ENCODE measurements at regions not wholly inside any gene's neighbourhood (a gene's known extent, or its start where the extent isn't known, plus 50 kb on each side); places are given as distances from the start of the nearest gene placed in this dataset.

- in situ Hi-C loops (cut with MboI) = no loop called here
- CTCF ChIA-PET = no interaction called here
- no peak overlapping the region for H3K4me3 ChIP-seq
- POLR2A ChIA-PET = no interaction called here
- H3K27ac ChIP-seq (ENCODE audit: control insufficient read depth, insufficient read depth) = no peak overlapping the region
- intact Hi-C loops (cut with micrococcal nuclease; ENCODE audit: unreplicated experiment) = no loop called here
- SMC1A ChIA-PET (ENCODE audit: uncharacterized antibody, unreplicated experiment) = no interaction called here
- FAIRE-seq = no peak
- no peaks in the 10 kb centered on the region for H4K20me1 ChIP-seq (ENCODE audit: control insufficient read depth, insufficient read depth)
- no peak overlapping the region for H2AFZ ChIP-seq (ENCODE audit: control insufficient read depth, low read depth, low read length)
- no peaks in the 10 kb centered on the region for H3K9me3 ChIP-seq (replicated peaks; ENCODE audit: control insufficient read depth, insufficient read depth, low read length)
- no peak overlapping the region for H3K4me2 ChIP-seq (ENCODE audit: control insufficient read depth, insufficient read depth)
- H3K4me1 ChIP-seq (ENCODE audit: control insufficient read depth, insufficient read depth, low read length) = no peaks in the 10 kb centered on the region
- RAD21 ChIA-PET (ENCODE audit: unreplicated experiment) = no interaction called here
- no peaks in the 10 kb centered on the region for H3K36me3 ChIP-seq (ENCODE audit: control insufficient read depth in 2 of 2, insufficient read depth in 2 of 2, low read length in 1 of 2)
- TF ChIP-seq MYB (IDR thresholded peaks at IDR 0.05; ENCODE audit: borderline replicate concordance, low read depth, low read length) (no peak), STAT3 (IDR thresholded peaks at IDR 0.05; ENCODE audit: low read depth, low read length) (no peak), EP300 (IDR thresholded peaks at IDR 0.05; ENCODE audit: borderline replicate concordance in 1 of 2, control insufficient read depth in 1 of 2, low read depth in 2 of 2, low read length in 2 of 2) (no peak), SKIL (IDR thresholded peaks at IDR 0.05; ENCODE audit: low read depth, poor library complexity, severe bottlenecking) (no peak)
- WGBS (ENCODE audit: insufficient coverage, insufficient replicate concordance, low lambda C conversion rate, missing lambda C conversion rate) = 65% methylated on average over 1 of the region's 1 CpG
- H3K27me3 ChIP-seq (replicated peaks in 1 of 2; ENCODE audit: control insufficient read depth in 2 of 2, insufficient read depth in 2 of 2, low read length in 1 of 2) = no peaks in the 10 kb centered on the region
- no TSS peak for BruUV-seq (replicated peaks)
- no peak overlapping the region for H3K9ac ChIP-seq (ENCODE audit: control insufficient read depth, insufficient read depth, low read length)
- no peak for ATAC-seq
- no peaks in the 10 kb centered on the region for H3K79me2 ChIP-seq (ENCODE audit: control insufficient read depth, insufficient read depth, low read length)
- no peak for DNase-seq (ENCODE audit: low read depth, low spot score)
These were observed 1155.2 kb upstream of the B3GALT2 start for GRCh38 chr1:194341587-194341986.

GRCh38 chr1:194339471-194339870, 1153.1 kb upstream of the B3GALT2 start:
- H3K4me1 ChIP-seq (ENCODE audit: control insufficient read depth, insufficient read depth, low read length) = no peaks in the 10 kb centered on the region
- intact Hi-C loops (cut with micrococcal nuclease; ENCODE audit: unreplicated experiment) = no loop called here
- SMC1A ChIA-PET (ENCODE audit: uncharacterized antibody, unreplicated experiment) = no interaction called here
- H4K20me1 ChIP-seq (ENCODE audit: control insufficient read depth, insufficient read depth) = no peaks in the 10 kb centered on the region
- H3K27ac ChIP-seq (ENCODE audit: control insufficient read depth, insufficient read depth) = no peak overlapping the region
- no peak overlapping the region for H3K4me2 ChIP-seq (ENCODE audit: control insufficient read depth, insufficient read depth)
- in situ Hi-C loops (cut with MboI) = no loop called here
- H3K9me3 ChIP-seq (replicated peaks; ENCODE audit: control insufficient read depth, insufficient read depth, low read length) = no peaks in the 10 kb centered on the region
- ATAC-seq (no peak), DNase-seq (ENCODE audit: low read depth, low spot score) (no peak), FAIRE-seq (no peak)
- no peak overlapping the region for H3K9ac ChIP-seq (ENCODE audit: control insufficient read depth, insufficient read depth, low read length)
- no peaks in the 10 kb centered on the region for H3K36me3 ChIP-seq (ENCODE audit: control insufficient read depth in 2 of 2, insufficient read depth in 2 of 2, low read length in 1 of 2)
- H2AFZ ChIP-seq (ENCODE audit: control insufficient read depth, low read depth, low read length) = no peak overlapping the region
- CTCF ChIA-PET = no interaction called here
- RAD21 ChIA-PET (ENCODE audit: unreplicated experiment) = no interaction called here
- POLR2A ChIA-PET = no interaction called here
- no peaks in the 10 kb centered on the region for H3K27me3 ChIP-seq (replicated peaks in 1 of 2; ENCODE audit: control insufficient read depth in 2 of 2, insufficient read depth in 2 of 2, low read length in 1 of 2)
- no peaks in the 10 kb centered on the region for H3K79me2 ChIP-seq (ENCODE audit: control insufficient read depth, insufficient read depth, low read length)
- TF ChIP-seq ZNF24 (IDR thresholded peaks at IDR 0.05) = no peak
- whole genome bisulfite sequencing (ENCODE audit: insufficient coverage, insufficient replicate concordance, low lambda C conversion rate, missing lambda C conversion rate) = 45% methylated on average over 2 of the region's 2 CpGs
- H3K4me3 ChIP-seq = no peak overlapping the region
- no TSS peak for BruUV-seq (replicated peaks)
